ENCODE measurements at regions not wholly inside any gene's neighbourhood (a gene's known extent, or its start where the extent isn't known, plus 50 kb on each side); places are given as distances from the start of the nearest gene placed in this dataset.
"Not testable (repeated sequence)": the region's sequence is repeated elsewhere in the genome, so short reads cannot be mapped to it uniquely, and the experiment has no call there.

DNA sequence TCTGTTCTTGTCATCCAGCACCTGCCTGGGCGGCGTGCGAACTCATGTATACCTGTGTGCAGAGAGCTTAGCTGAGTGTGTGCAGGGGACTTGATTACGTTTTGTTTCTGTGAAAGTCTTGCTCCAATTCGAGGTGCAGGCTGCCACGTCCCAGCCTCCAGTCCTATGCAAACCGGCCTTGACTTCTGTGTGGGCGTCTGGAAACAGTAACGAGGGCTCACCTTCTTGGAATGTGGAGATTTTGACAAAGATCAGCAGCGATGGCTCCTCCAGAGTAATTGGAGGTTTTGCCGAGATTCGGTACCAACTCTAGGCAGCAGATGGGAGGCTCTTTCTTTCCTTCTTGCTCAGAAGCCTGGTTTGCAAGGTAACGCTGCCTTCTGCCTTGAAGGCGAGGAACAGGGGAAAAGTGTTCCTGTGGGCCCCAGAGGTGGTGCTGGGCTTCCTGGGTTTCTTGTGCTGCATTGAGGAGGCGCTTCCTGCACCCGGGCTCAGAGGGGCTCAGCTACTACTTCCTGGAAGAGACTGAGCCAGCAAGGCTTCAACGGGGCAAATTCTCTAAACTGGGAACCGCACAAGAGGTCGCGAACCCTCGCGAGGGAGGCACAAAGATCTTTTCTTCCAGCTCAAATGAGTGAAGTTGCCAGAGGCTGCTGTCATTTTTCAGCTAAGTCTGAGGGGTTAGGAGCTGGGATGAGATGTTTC is 249.0 kb downstream of the AACS start:
- DNase-seq: no peak

- no peak for DNase-seq
Measured at GRCh38 chr12:125315771-125316170, 250.5 kb downstream of the AACS start.

- DNase-seq: no peak
Measured at GRCh38 chr12:125320177-125320576, 254.9 kb downstream of the AACS start.

DNA sequence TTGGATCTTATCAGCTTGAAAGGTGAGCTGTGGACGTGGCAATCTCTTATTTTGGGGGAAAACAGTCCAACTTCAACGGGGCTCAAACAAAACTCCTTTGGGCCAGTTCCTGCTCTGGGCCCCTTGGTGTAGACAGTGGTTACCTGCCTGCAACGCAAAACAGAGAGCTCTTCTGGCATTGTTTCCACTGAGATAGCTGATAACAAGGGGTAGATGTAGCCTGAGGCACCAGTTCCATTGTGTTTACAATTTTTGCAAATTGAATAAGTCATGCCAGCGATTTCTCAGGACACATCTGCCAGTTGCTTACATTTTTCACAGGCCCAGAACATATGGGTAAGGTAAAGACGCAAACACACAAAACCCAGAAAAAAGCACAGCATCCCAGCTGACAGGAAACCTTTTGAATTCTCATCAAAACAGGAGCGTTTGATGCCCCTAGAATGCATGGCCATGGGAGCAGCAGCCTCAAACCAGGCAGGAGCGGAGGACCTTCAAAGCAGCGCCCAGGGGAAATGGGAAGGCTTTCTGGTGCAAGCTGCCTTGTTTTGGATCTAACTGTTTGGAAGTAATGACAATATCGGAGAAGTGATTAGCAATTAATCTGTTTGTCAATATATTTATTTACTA is 259.7 kb downstream of the AACS start:
- no peak for DNase-seq

- no peak for DNase-seq
Measured at GRCh38 chr12:125329239-125330102, 264.2 kb downstream of the AACS start.

- no peak for DNase-seq
Measured at GRCh38 chr12:125330645-125331341, 265.6 kb downstream of the AACS start.

DNA sequence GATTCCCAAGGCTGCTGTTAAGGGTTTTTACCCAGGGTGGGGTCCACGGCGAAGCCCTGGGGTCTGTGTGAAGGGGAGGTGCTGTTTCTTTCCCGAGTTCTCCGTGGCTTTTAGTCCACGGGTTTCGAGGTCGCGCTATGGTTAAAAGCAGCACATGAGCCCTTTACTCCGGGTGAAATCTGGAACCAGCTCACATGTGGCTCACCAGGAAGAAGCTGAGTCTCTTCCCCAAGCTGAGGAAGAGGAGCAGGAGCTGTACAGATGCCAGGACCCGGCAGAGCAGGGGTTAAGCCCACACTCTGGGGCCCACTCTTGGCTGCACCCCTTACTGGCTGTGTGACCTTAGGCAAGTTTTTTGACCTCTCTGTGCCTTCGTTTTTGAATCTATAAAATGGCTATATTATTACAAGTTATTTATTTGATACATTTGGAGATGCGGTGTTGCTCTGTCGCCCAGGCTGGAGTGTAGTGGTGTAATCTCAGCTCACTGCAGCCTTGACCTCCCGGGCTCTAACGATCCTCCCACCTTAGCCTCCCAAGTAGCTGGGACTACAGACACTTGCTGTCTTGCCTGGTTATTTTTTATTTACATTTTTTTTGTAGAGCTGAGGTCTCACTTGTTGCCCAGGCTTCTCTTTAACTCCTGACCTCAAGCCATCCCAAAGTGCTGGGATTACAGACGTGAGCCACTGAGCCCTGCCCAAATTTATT is 266.3 kb downstream of the AACS start:
- DNase-seq: no peak

DNA sequence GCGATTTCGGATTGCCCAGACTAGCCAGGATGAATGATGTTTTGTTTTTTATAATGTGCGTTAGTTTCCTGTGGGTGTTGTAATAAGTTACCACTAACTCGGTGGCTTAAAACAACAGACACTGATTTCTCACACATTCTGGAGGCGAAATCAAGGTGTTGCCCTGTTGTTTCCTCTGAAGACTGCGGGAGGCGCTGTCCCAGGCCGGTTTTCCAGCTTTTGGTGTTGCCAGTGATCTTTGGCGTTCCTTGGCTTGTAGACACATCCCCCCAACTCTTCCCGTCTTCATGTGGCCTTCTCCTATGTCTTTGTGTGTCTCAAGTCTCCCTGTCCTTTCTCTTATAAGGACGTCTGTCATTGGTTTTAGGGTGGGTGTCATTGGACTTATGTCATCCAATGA is 267.7 kb downstream of the AACS start:
- DNase-seq: no peak

GRCh38 chr12:125336246-125336645 is 271.0 kb downstream of the AACS start:
- no peak for DNase-seq

GRCh38 chr12:125340791-125341190 is 275.6 kb downstream of the AACS start:
- DNase-seq: no peak

DNA sequence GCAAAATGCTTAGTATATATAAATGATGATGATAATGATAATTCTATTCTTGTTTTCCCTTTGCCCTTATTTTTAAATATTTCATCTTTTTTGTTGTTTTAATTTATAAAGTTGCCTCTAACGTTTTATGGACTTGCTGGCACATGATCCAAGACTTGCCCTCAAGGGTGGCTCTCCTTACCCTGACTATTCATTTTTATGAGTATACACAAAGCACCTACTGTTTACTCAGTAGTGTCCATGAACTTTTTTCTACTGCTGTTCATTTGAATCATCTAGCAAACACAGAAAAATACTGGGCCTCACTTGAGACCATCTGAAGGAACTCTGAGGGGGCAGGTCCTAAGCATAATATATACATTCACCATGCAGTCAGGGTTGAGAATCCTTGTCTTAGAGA is 276.2 kb downstream of the AACS start:
- DNase-seq: no peak

DNA sequence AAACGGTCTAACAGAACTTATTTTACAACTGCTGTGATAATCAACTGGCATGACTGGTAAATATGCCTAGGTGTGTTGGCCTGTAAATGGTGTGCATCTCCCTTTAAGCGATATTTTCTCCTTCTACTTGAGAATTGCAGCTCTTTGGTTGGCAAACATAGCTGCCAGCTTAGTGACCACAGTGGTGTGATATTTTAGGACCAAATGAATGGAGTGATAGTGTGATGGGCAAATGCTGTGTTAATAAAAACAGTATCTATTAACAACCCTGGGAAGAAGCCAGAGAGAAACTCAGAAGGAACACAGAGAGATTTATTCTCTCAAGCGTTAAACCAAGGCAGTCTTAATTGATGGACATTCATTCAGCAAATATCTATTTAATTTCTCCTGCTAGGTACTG is 278.4 kb downstream of the AACS start:
- DNase-seq: no peak

DNA sequence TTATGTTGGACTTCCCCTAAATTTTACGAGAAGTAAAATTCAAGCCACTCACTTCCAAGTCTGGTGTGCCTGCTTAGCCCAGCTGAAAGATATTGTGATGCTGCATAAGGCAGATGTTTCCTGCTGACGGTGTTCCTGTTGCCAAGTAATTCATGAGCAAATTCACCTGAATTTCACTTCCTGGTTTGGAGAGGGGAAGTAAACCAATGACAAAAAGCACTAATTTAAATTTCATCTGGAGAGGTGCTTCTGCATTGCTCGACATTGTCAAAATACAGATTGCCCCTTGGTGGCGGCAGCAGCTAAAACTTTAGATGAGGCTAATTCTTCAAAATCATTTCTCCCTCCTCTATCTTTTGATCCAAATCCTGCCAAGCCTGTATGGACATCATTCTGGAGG is 281.1 kb downstream of the AACS start:
- DNase-seq: no peak

- DNase-seq: no peak
Measured at GRCh38 chr12:125351788-125352187, 286.6 kb downstream of the AACS start.

DNA sequence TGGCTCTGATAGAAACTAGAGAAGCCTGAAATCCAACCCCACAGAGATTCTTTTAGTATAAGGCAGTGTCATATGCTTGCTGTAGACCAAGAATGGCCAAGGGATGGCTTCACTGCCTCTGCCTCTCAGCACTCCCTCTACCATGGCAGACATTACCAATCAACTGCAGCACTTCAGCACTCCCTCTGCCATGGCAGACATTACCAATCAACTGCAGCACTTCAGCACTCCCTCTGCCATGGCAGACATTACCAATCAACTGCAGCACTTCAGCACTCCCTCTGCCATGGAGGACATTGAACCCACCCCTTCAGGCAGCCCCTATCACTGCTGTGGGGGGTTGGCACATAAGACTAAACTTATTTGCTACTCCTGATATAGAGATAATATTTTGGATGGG is 287.8 kb downstream of the AACS start:
- DNase-seq: not testable (repeated sequence)

GRCh38 chr12:125353871-125354270 is 288.6 kb downstream of the AACS start:
- no peak for DNase-seq

GRCh38 chr12:125355614-125356013 is 290.4 kb downstream of the AACS start:
- DNase-seq: no peak

- no peak for DNase-seq
Measured at GRCh38 chr12:125356111-125356510, 290.9 kb downstream of the AACS start.

GRCh38 chr12:125357561-125357960 is 292.3 kb downstream of the AACS start:
- no peak for DNase-seq

GRCh38 chr12:125360540-125360939 is 295.3 kb downstream of the AACS start:
- DNase-seq: no peak

DNA sequence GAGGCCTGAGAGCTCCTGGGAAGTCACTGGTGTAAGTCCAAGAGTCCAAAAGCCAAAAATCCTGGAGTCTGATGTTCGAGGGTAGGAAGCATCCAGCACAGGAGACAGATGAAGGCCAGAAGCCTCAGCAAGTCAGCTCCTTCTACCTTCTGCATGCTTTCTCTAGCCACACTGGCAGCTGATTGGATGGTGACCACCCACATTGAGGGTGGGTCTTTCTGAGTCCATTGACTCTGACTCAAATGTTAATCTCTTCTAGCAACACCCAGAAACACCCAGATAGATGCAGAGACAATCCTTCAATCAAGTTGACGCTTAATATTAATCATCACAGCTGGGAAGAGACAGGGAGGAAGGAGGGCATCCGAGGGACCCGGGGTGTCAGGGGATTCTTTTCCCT is 305.8 kb downstream of the AACS start:
- DNase-seq: no peak

- no peak for DNase-seq
Measured at GRCh38 chr12:125372085-125372484, 306.9 kb downstream of the AACS start.

DNA sequence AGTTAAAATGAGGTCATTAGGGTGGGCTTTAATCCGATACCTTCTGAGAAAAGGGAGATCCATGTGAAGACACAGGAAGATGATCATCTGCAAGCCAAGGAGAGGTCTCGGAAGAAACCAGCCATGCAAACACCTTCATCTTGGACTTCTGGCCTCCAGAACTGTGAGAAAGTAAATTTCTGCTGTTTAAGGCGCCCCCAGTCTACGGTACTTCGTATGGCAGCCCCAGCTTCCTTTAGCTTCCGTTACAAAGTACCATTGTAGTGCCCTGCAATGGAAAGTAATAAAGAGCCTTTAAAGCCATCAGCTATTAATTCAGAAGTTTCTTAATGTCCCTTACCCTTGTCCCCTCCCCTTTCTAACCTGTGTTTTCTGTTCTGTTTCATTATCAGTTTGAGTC is 308.1 kb downstream of the AACS start:
- no peak for DNase-seq

Data from DMS79 (cell line).